ENCODE measurements at regions not wholly inside any gene's neighbourhood (a gene's known extent, or its start where the extent isn't known, plus 50 kb on each side); places are given as distances from the start of the nearest gene placed in this dataset.

- DNase-seq, result no peak
Observed at GRCh38 chr3:117874904-117875874, 1159.5 kb downstream of the IGSF11 start.

GRCh38 chr3:117875887-117876286, 1158.8 kb downstream of the IGSF11 start:
- DNase-seq, result no peak

- DNase-seq, result no peak
Observed at GRCh38 chr3:117880638-117881037, 1154.0 kb downstream of the IGSF11 start.

GRCh38 chr3:117881210-117881609, 1153.4 kb downstream of the IGSF11 start:
- DNase-seq, result no peak

GRCh38 chr3:117885011-117885441, 1149.6 kb downstream of the IGSF11 start:
- no peak for DNase-seq

- no peak for DNase-seq
Observed at GRCh38 chr3:117886147-117886546, 1148.5 kb downstream of the IGSF11 start.

GRCh38 chr3:117887031-117887430, 1147.6 kb downstream of the IGSF11 start:
- DNase-seq, result no peak

GRCh38 chr3:117887901-117888300, 1146.7 kb downstream of the IGSF11 start:
- DNase-seq, result no peak

- no peak for DNase-seq
Observed at GRCh38 chr3:117892431-117892841, 1142.2 kb downstream of the IGSF11 start.

GRCh38 chr3:117893001-117893400, 1141.6 kb downstream of the IGSF11 start:
- no peak for DNase-seq

- DNase-seq, result peak; percentile 58
Observed at GRCh38 chr3:117893638-117894037, 1141.0 kb downstream of the IGSF11 start.

GRCh38 chr3:117898722-117899522, 1135.7 kb downstream of the IGSF11 start:
- no peak for DNase-seq

GRCh38 chr3:117903226-117903625, 1131.4 kb downstream of the IGSF11 start:
- no peak for DNase-seq

- no peak for DNase-seq
Observed at GRCh38 chr3:117910820-117911521, 1123.7 kb downstream of the IGSF11 start.

GRCh38 chr3:117912352-117912751, 1122.3 kb downstream of the IGSF11 start:
- DNase-seq, result no peak

- no peak for DNase-seq
Observed at GRCh38 chr3:117914540-117915100, 1120.0 kb downstream of the IGSF11 start.

GRCh38 chr3:117916839-117917238, 1117.8 kb downstream of the IGSF11 start:
- no peak for DNase-seq

- no peak for DNase-seq
Observed at GRCh38 chr3:117919621-117920020, 1115.0 kb downstream of the IGSF11 start.

GRCh38 chr3:117920253-117920898, 1114.3 kb downstream of the IGSF11 start:
- no peak for DNase-seq

- no peak for DNase-seq
Observed at GRCh38 chr3:117921411-117921810, 1113.2 kb downstream of the IGSF11 start.

- no peak for DNase-seq
Observed at GRCh38 chr3:117922039-117922438, 1112.6 kb downstream of the IGSF11 start.

- DNase-seq, result no peak
Observed at GRCh38 chr3:117926819-117927218, 1107.8 kb downstream of the IGSF11 start.
